H1 (cell line): ENCODE measurements at regions not wholly inside any gene's neighbourhood (a gene's known extent, or its start where the extent isn't known, plus 50 kb on each side); places are given as distances from the start of the nearest gene placed in this dataset.

Experiments
- CTCF ChIA-PET: fragments of 300-600 bp; sonication (Branson Sonifier 250); formaldehyde crosslinking; loops from one replicate; lab custom pipeline; 2021; ENCODE audit not compliant: partially characterized antibody; lab: Charles Lee
- POLR2A ChIA-PET: fragments of 300-600 bp; sonication (Branson Sonifier 250); formaldehyde crosslinking; loops from one replicate; lab custom pipeline; 2021; ENCODE audit warnings: inconsistent platforms; ENCODE audit not compliant: partially characterized antibody; lab: Charles Lee
- DNase-seq, 2 experiments: peaks; one replicate each; pipeline versions ENCODE4 v3.0.0 to v3.0.0-alpha.2; 2010 to 2022; ENCODE audit warnings: low spot score in 2 of 2, low read depth in 1 of 2, mixed read lengths in 1 of 2
- FAIRE-seq: peaks from 2 replicates; lab custom pipeline; 2011; peaks lifted over from hg19 to GRCh38; lab: Jason Lieb, UNC
- H2AFZ ChIP-seq: 2 replicates; pipeline ENCODE4 v1.8.1; 2012; ENCODE audit warnings: low read length, inconsistent platforms
- H2AK5ac ChIP-seq: 2 replicates; pipeline ENCODE4 v1.6.1; 2013; ENCODE audit warnings: low read depth, low read length
- H2BK120ac ChIP-seq: replicated peaks from 2 replicates; pipeline ENCODE3; 2013; ENCODE audit warnings: low read depth, low read length, inconsistent platforms
- H2BK12ac ChIP-seq: 2 replicates; pipeline ENCODE4 v1.6.1; 2013; ENCODE audit warnings: low read depth, low read length
- H2BK15ac ChIP-seq: 2 replicates; pipeline ENCODE4 v1.6.1; 2013; ENCODE audit warnings: low read length
- H2BK20ac ChIP-seq: 2 replicates; pipeline ENCODE4 v1.6.1; 2013; ENCODE audit warnings: low read length
- H2BK5ac ChIP-seq: 2 replicates; pipeline ENCODE4 v1.6.1; 2013; ENCODE audit warnings: low read depth, low read length
- H3K14ac ChIP-seq: 2 replicates; pipeline ENCODE4 v1.6.1; 2013; ENCODE audit warnings: inconsistent platforms; ENCODE audit not compliant: insufficient read length
- H3K18ac ChIP-seq: 2 replicates; pipeline ENCODE4 v1.6.1; 2013; ENCODE audit warnings: low read length; ENCODE audit errors: extremely low read depth
- H3K23ac ChIP-seq: 2 replicates; pipeline ENCODE4 v1.6.1; 2013; ENCODE audit warnings: inconsistent platforms; ENCODE audit not compliant: insufficient read length
- H3K23me2 ChIP-seq: 2 replicates; pipeline ENCODE4 v1.6.1; 2013; ENCODE audit warnings: low read depth, low read length
- H3K27ac ChIP-seq: 2 replicates; pipeline ENCODE4 v1.6.1; 2011; ENCODE audit warnings: low read depth, low read length, inconsistent platforms
- H3K27me3 ChIP-seq, 4 experiments: replicated peaks in 1 of 4; 1 replicate in 1 of 4; 2 replicates in 3 of 4; pipeline versions ENCODE4 v1.6.1 to v1.8.1; 2011 to 2013; ENCODE audit warnings: low read length in 3 of 4, mild to moderate bottlenecking in 3 of 4, inconsistent platforms in 2 of 4, mixed read lengths in 2 of 4, moderate library complexity in 1 of 4; ENCODE audit not compliant: control insufficient read depth in 3 of 4, insufficient read depth in 3 of 4; ENCODE audit errors: extremely low read depth in 1 of 4
- H3K36me3 ChIP-seq, 4 experiments: 2 replicates each; pipeline versions ENCODE4 v1.6.1 to v1.8.1; 2011 to 2013; ENCODE audit warnings: mild to moderate bottlenecking in 4 of 4, low read length in 3 of 4, moderate library complexity in 2 of 4, control low read depth in 1 of 4, inconsistent platforms in 1 of 4; ENCODE audit not compliant: insufficient read depth in 4 of 4, control insufficient read depth in 2 of 4
- H3K4ac ChIP-seq: replicated peaks from 2 replicates; pipeline ENCODE3; 2013; ENCODE audit warnings: low read length, low read depth, mixed read lengths, inconsistent platforms; ENCODE audit not compliant: insufficient read length
- H3K4me1 ChIP-seq, 4 experiments: replicated peaks in 1 of 4; 1 replicate in 1 of 4; 2 replicates in 3 of 4; pipeline versions ENCODE4 v1.6.1 to v1.8.1; 2011 to 2013; ENCODE audit warnings: low read length in 3 of 4, inconsistent platforms in 2 of 4, mixed read lengths in 1 of 4; ENCODE audit not compliant: insufficient read depth in 4 of 4, control insufficient read depth in 3 of 4
- H3K4me2 ChIP-seq, 2 experiments: 2 replicates each; pipeline versions ENCODE4 v1.6.1 to v1.8.1; 2011 to 2013; ENCODE audit warnings: low read depth in 2 of 2, low read length in 2 of 2, control low read depth in 1 of 2, inconsistent platforms in 1 of 2, mild to moderate bottlenecking in 1 of 2; ENCODE audit not compliant: insufficient read depth in 1 of 2
- H3K4me3 ChIP-seq, 4 experiments: fragments of 200-600, 300-600 bp in 1 of 4; sonication (generic), shearing (Covaris generic), sonication (Bioruptor Twin) in 1 of 4; 2 replicates each; pipeline versions ENCODE4 v1.5.1 to v1.8.1; 2011 to 2016; ENCODE audit warnings: low read length in 4 of 4, low read depth in 3 of 4, control low read depth in 2 of 4, inconsistent platforms in 2 of 4, mild to moderate bottlenecking in 2 of 4, mixed read lengths in 1 of 4, moderate library complexity in 1 of 4; ENCODE audit not compliant: insufficient read depth in 2 of 4; ENCODE audit errors: extremely low read depth in 1 of 4
- H3K56ac ChIP-seq: replicated peaks from 2 replicates; pipeline ENCODE3; 2013; ENCODE audit warnings: low read depth, mild to moderate bottlenecking, mixed read lengths, low read length, inconsistent platforms; ENCODE audit not compliant: insufficient read length
- H3K79me1 ChIP-seq: 2 replicates; pipeline ENCODE4 v1.6.1; 2013; ENCODE audit warnings: low read depth, low read length, control low read depth
- H3K79me2 ChIP-seq, 2 experiments: 2 replicates each; pipeline versions ENCODE4 v1.6.1 to v1.8.1; 2012 to 2013; ENCODE audit warnings: low read length in 2 of 2, mild to moderate bottlenecking in 2 of 2, inconsistent platforms in 1 of 2; ENCODE audit not compliant: insufficient read depth in 2 of 2, control insufficient read depth in 1 of 2
- H3K9ac ChIP-seq, 4 experiments: replicated peaks in 1 of 4; 1 replicate in 1 of 4; 2 replicates in 3 of 4; pipeline versions ENCODE4 v1.6.1 to v1.8.1; 2011 to 2013; ENCODE audit warnings: low read depth in 3 of 4, low read length in 3 of 4, control low read depth in 2 of 4, mild to moderate bottlenecking in 2 of 4, moderate library complexity in 2 of 4, inconsistent platforms in 1 of 4; ENCODE audit errors: extremely low read depth in 1 of 4
- H3K9me3 ChIP-seq, 2 experiments: 2 replicates each; pipeline versions ENCODE4 v1.6.1 to v1.8.1; 2012 to 2013; ENCODE audit warnings: mild to moderate bottlenecking in 2 of 2, moderate library complexity in 2 of 2, control low read depth in 1 of 2, inconsistent platforms in 1 of 2, low read depth in 1 of 2, low read length in 1 of 2, mixed read lengths in 1 of 2; ENCODE audit not compliant: insufficient read depth in 2 of 2
- H4K20me1 ChIP-seq, 2 experiments: replicated peaks in 1 of 2; 2 replicates each; pipeline versions ENCODE3 to v1.8.1; 2011 to 2013; ENCODE audit warnings: inconsistent platforms in 2 of 2, low read length in 2 of 2, mild to moderate bottlenecking in 1 of 2; ENCODE audit not compliant: insufficient read depth in 2 of 2, control insufficient read depth in 1 of 2
- H4K5ac ChIP-seq: 2 replicates; pipeline ENCODE4 v1.6.1; 2013; ENCODE audit warnings: low read length, low read depth, mixed read lengths, inconsistent platforms; ENCODE audit not compliant: insufficient read length
- H4K8ac ChIP-seq: 2 replicates; pipeline ENCODE4 v1.8.0; 2013; ENCODE audit warnings: mild to moderate bottlenecking, moderate library complexity, low read length, inconsistent platforms; ENCODE audit not compliant: insufficient read depth; ENCODE audit errors: extremely low read depth
- H4K91ac ChIP-seq: replicated peaks from 2 replicates; pipeline ENCODE3; 2013; ENCODE audit warnings: low read length, mixed read lengths, inconsistent platforms; ENCODE audit not compliant: insufficient read length
- ASH2L ChIP-seq: fragments of 200-600, 300-600 bp; sonication (generic); IDR thresholded peaks from one replicate; pipeline ENCODE4 v1.7.1; 2017; ENCODE audit warnings: low read length
- ATF2 ChIP-seq: IDR thresholded peaks from 2 replicates; pipeline ENCODE4 v1.6.1; 2012; ENCODE audit warnings: low read length, inconsistent platforms
- BACH1 ChIP-seq: IDR thresholded peaks from 2 replicates; pipeline ENCODE4 v1.6.1; 2012; ENCODE audit warnings: low read length, improper control_type of control experiment
- CBX5 ChIP-seq: fragments of 300-800, 300-1000 bp; sonication (generic); IDR thresholded peaks from 2 replicates; pipeline ENCODE4 v1.7.1; 2016; ENCODE audit warnings: antibody characterized with exemption, low read length, low read depth
- CHD1 ChIP-seq: IDR thresholded peaks from 2 replicates; pipeline ENCODE4 v1.6.1; 2012; ENCODE audit warnings: low read depth, low read length, improper control_type of control experiment
- EP300 ChIP-seq, 2 experiments: IDR thresholded peaks; 1 replicate in 1 of 2; 2 replicates in 1 of 2; pipeline ENCODE4 v1.6.1; 2011 to 2012; ENCODE audit warnings: low read depth in 2 of 2, low read length in 2 of 2, mild to moderate bottlenecking in 2 of 2, borderline replicate concordance in 1 of 2, inconsistent platforms in 1 of 2, moderate library complexity in 1 of 2
- KDM5A ChIP-seq: fragments of 200-600 bp; IDR thresholded peaks from 2 replicates; pipeline ENCODE4 v1.7.1; 2012; ENCODE audit warnings: mild to moderate bottlenecking, low read length, inconsistent platforms, mixed read lengths
- POLR2AphosphoS5 ChIP-seq: IDR thresholded peaks from 2 replicates; pipeline ENCODE4 v1.6.1; 2011; ENCODE audit warnings: low read depth, low read length
- POU5F1 ChIP-seq: IDR thresholded peaks from 2 replicates; pipeline ENCODE4 v1.6.1; 2011; ENCODE audit warnings: low read depth, mild to moderate bottlenecking, low read length, moderate library complexity
- RBBP5 ChIP-seq: IDR thresholded peaks from 2 replicates; pipeline ENCODE4 v1.7.1; 2012; ENCODE audit warnings: low read depth, mild to moderate bottlenecking, inconsistent platforms, low read length, moderate library complexity, borderline replicate concordance
- RXRA ChIP-seq: IDR thresholded peaks from 2 replicates; pipeline ENCODE4 v1.6.1; 2011; ENCODE audit warnings: low read depth, mild to moderate bottlenecking, low read length, moderate library complexity; ENCODE audit not compliant: insufficient read depth
- TEAD4 ChIP-seq: IDR thresholded peaks from 2 replicates; pipeline ENCODE4 v1.6.1; 2012; ENCODE audit warnings: low read depth, low read length, inconsistent platforms, mixed read lengths
- ZNF274 ChIP-seq: IDR thresholded peaks from 2 replicates; pipeline ENCODE4 v1.7.0; 2012; ENCODE audit warnings: low read length, borderline replicate concordance; ENCODE audit errors: extremely low read depth
- WGBS, 2 experiments: shearing (Covaris generic) in 1 of 2; methylation state at CpG; one replicate each; pipeline versions ENCODE4 v1.1.6 to v1.1.7; 2013 to 2015; ENCODE audit warnings: low lambda C conversion rate in 2 of 2, mixed read lengths in 2 of 2, inconsistent platforms in 1 of 2, low coverage in 1 of 2, missing lambda C conversion rate in 1 of 2; ENCODE audit not compliant: insufficient replicate concordance in 2 of 2, insufficient coverage in 1 of 2, insufficient read length in 1 of 2; ENCODE audit errors: extremely low coverage in 1 of 2, missing lambda C conversion rate in 1 of 2; 5-methylcytosine and 5-hydroxymethylcytosine counted together

GRCh38 chr7:18210788-18211187, 183.1 kb upstream of the PRPS1L1 start:
- Histone ChIP-seq H2AFZ (no peak overlapping the region), H3K9ac (no peak overlapping the region), H2BK20ac (no peak overlapping the region), H3K27me3 (no peaks in the 10 kb centered on the region), H2BK15ac (no peak overlapping the region), H3K79me2 (no peaks in the 10 kb centered on the region), H2BK5ac (no peak overlapping the region), H3K4me1 (no peaks in the 10 kb centered on the region), H4K8ac (no peak overlapping the region), H2BK12ac (no peak overlapping the region), H3K4me2 (no peak overlapping the region), H3K56ac (no peak overlapping the region), H2BK120ac (no peak overlapping the region), H3K27ac (no peak overlapping the region), H3K14ac (no peak overlapping the region)
- FAIRE-seq, result no peak
- no peak for DNase-seq
- POLR2A ChIA-PET, result no interaction called here
- WGBS, 2 experiments, result 89% methylated on average over 3 of the region's 3 CpGs; no CpG with 5 or more reads in 1 of the 2 experiments
- TF ChIP-seq TEAD4, result no peak
- TF ChIP-seq KDM5A, result no peak
- TF ChIP-seq EP300 (IDR thresholded peaks at IDR 0.05; ENCODE audit: borderline replicate concordance in 1 of 2, low read depth in 2 of 2, low read length in 2 of 2), result no peak
- TF ChIP-seq ZNF274, result no peak
- no peak for TF ChIP-seq CBX5
- TF ChIP-seq RXRA, result no peak
- no peak for TF ChIP-seq RBBP5
- TF ChIP-seq ATF2, result no peak
- no peak for TF ChIP-seq POU5F1
- TF ChIP-seq CHD1, result no peak
- no peak for TF ChIP-seq ASH2L
- no peak for TF ChIP-seq BACH1
- no peak for TF ChIP-seq POLR2AphosphoS5
- TF ChIP-seq, all 59 proteins: peak for 0
- H3K9me3 ChIP-seq, result no peaks in the 10 kb centered on the region
- no peaks in the 10 kb centered on the region for H3K36me3 ChIP-seq
- no peaks in the 10 kb centered on the region for H3K23me2 ChIP-seq
- H2AK5ac ChIP-seq, result no peak overlapping the region
- no peaks in the 10 kb centered on the region for H3K79me1 ChIP-seq
- H3K18ac ChIP-seq, result no peak overlapping the region
- no peaks in the 10 kb centered on the region for H4K20me1 ChIP-seq
- H3K4me3 ChIP-seq, result no peak overlapping the region
- no peak overlapping the region for H3K4ac ChIP-seq
- CTCF ChIA-PET, result interaction anchor here (1.2 to 1.3 kb wide), 3 partner anchors 134 to 147 kb away, joined by 3 to 7 read pairs (median 3); no protein-coding TSS in a partner anchor
- no peak overlapping the region for H4K91ac ChIP-seq
- H4K5ac ChIP-seq, result no peak overlapping the region
- no peak overlapping the region for H3K23ac ChIP-seq
